H1 (cell line): ENCODE measurements at regions not wholly inside any gene's neighbourhood (a gene's known extent, or its start where the extent isn't known, plus 50 kb on each side); places are given as distances from the start of the nearest gene placed in this dataset.

ENCODE experiments used
- CBX5 ChIP-seq: fragments of 300-800, 300-1000 bp; sonication (generic); IDR thresholded peaks from 2 replicates; pipeline ENCODE4 v1.7.1; 2016; ENCODE audit warnings: antibody characterized with exemption, low read length, low read depth
- CEBPB ChIP-seq: IDR thresholded peaks from 2 replicates; pipeline ENCODE4 v1.6.1; 2012; ENCODE audit warnings: low read depth, low read length
- CHD1 ChIP-seq: IDR thresholded peaks from 2 replicates; pipeline ENCODE4 v1.6.1; 2012; ENCODE audit warnings: low read depth, low read length, improper control_type of control experiment
- EZH2 ChIP-seq: fragments of 200-600 bp; sonication (generic); IDR thresholded peaks from 2 replicates; pipeline ENCODE4 v1.7.1; 2012; ENCODE audit warnings: low read depth, mild to moderate bottlenecking, moderate library complexity, low read length, inconsistent platforms; ENCODE audit not compliant: severe bottlenecking
- GABPA ChIP-seq: IDR thresholded peaks from 2 replicates; pipeline ENCODE4 v1.6.1; 2011; ENCODE audit warnings: mild to moderate bottlenecking, low read length, moderate library complexity, borderline replicate concordance; ENCODE audit not compliant: insufficient read depth
- MAX ChIP-seq: IDR thresholded peaks from 2 replicates; pipeline ENCODE4 v1.6.1; 2012; ENCODE audit warnings: inconsistent platforms
- NANOG ChIP-seq: IDR thresholded peaks from 2 replicates; pipeline ENCODE4 v1.6.1; 2011; ENCODE audit warnings: low read length, low read depth, mild to moderate bottlenecking, inconsistent platforms; ENCODE audit not compliant: insufficient read depth, poor library complexity, severe bottlenecking
- PHF8 ChIP-seq: fragments of 200-600 bp; sonication (generic); conservative IDR thresholded peaks from 2 replicates; pipeline ENCODE4 v1.7.1; 2012; ENCODE audit warnings: low read depth, mild to moderate bottlenecking, inconsistent platforms, low read length, moderate library complexity
- RAD21 ChIP-seq, 2 experiments: IDR thresholded peaks in 1 of 2; conservative IDR thresholded peaks in 1 of 2; 2 replicates each; pipeline ENCODE4 v1.6.1; 2011; ENCODE audit warnings: low read depth in 2 of 2, low read length in 2 of 2, improper control_type of control experiment in 1 of 2, inconsistent platforms in 1 of 2, mild to moderate bottlenecking in 1 of 2, moderate library complexity in 1 of 2
- SAP30 ChIP-seq: fragments of 300-600 bp; sonication (generic); IDR thresholded peaks from 2 replicates; pipeline ENCODE4 v1.7.1; 2012; ENCODE audit warnings: low read length, moderate library complexity, mild to moderate bottlenecking, inconsistent platforms; ENCODE audit not compliant: insufficient read depth, insufficient replicate concordance
- SIN3A ChIP-seq, 2 experiments: IDR thresholded peaks in 1 of 2; conservative IDR thresholded peaks in 1 of 2; 2 replicates each; pipeline ENCODE4 v1.6.1; 2011 to 2012; ENCODE audit warnings: low read length in 2 of 2, improper control_type of control experiment in 1 of 2, low read depth in 1 of 2, mild to moderate bottlenecking in 1 of 2
- SP2 ChIP-seq: IDR thresholded peaks from 2 replicates; pipeline ENCODE4 v1.6.1; 2012; ENCODE audit warnings: mild to moderate bottlenecking, low read length, inconsistent platforms
- SRF ChIP-seq: IDR thresholded peaks from 2 replicates; pipeline ENCODE4 v1.6.1; 2011; ENCODE audit warnings: mild to moderate bottlenecking, low read depth, low read length, moderate library complexity
- TAF1 ChIP-seq: IDR thresholded peaks from 2 replicates; pipeline ENCODE4 v1.6.1; 2011; ENCODE audit warnings: mild to moderate bottlenecking, low read depth, low read length
- TAF7 ChIP-seq: optimal IDR thresholded peaks from 2 replicates; pipeline ENCODE3; 2011; ENCODE audit warnings: low read depth, mild to moderate bottlenecking, inconsistent platforms, low read length, moderate library complexity, borderline replicate concordance
- TEAD4 ChIP-seq: IDR thresholded peaks from 2 replicates; pipeline ENCODE4 v1.6.1; 2012; ENCODE audit warnings: low read depth, low read length, inconsistent platforms, mixed read lengths
- YY1 ChIP-seq: IDR thresholded peaks from 2 replicates; pipeline ENCODE4 v1.6.1; 2011; ENCODE audit warnings: low read depth, mild to moderate bottlenecking, low read length
- TF ChIP-seq, protein P1 (sequence below): IDR thresholded peaks from 2 replicates; pipeline ENCODE4 v1.6.1; 2012; ENCODE audit warnings: inconsistent platforms

DNA sequence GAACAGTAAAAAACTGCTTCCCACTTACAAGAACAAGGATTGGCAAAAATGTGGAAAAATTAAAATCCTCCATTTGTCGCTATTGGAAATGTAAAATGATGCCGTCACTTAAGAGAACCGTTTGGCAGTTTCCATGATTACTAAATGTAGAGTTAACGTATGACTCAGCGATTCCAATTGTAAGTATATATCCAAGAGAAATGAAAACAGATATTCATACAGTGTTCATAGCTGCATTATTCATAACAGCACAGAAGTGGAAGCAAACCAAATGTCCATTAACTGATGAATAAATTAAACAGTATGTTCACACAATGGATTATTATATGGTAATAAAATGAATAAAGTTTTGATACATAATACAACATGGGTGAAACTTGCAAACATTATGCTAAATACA lies 971.0 kb downstream of the AMY1C start (continued):
- TF ChIP-seq MAX (no peak), CBX5 (no peak), EZH2 (no peak), SP2 (no peak), YY1 (no peak), CEBPB (no peak), CHD1 (no peak), TAF1 (no peak), RAD21 (IDR thresholded peaks at IDR 0.05 in 1 of 2, conservative IDR thresholded peaks at IDR 0.05 in 1 of 2; ENCODE audit: low read depth in 2 of 2, low read length in 2 of 2) (no peak), PHF8 (no peak), GABPA (no peak), TEAD4 (no peak), NANOG (no peak), SAP30 (no peak), TAF7 (no peak), SRF (no peak), SIN3A (conservative IDR thresholded peaks at IDR 0.05 in 1 of 2, IDR thresholded peaks at IDR 0.05 in 1 of 2; ENCODE audit: low read depth in 1 of 2, low read length in 2 of 2) (no peak)
- TF ChIP-seq, protein P1, sequence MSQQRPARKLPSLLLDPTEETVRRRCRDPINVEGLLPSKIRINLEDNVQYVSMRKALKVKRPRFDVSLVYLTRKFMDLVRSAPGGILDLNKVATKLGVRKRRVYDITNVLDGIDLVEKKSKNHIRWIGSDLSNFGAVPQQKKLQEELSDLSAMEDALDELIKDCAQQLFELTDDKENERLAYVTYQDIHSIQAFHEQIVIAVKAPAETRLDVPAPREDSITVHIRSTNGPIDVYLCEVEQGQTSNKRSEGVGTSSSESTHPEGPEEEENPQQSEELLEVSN: no peak
